Fibroblast of lung (primary cell): ENCODE measurements at regions not wholly inside any gene's neighbourhood (a gene's known extent, or its start where the extent isn't known, plus 50 kb on each side); places are given as distances from the start of the nearest gene placed in this dataset.

Experiments used
- EZH2 ChIP-seq: IDR thresholded peaks from 2 replicates; pipeline ENCODE4 v1.5.1; 2012; ENCODE audit warnings: low read length, control low read depth, mild to moderate bottlenecking; ENCODE audit errors: missing control alignments
- TF ChIP-seq, protein P1 (sequence below), 2 donors: IDR thresholded peaks in 1 of 2; conservative IDR thresholded peaks in 1 of 2; 1 replicate in 1 of 2; 2 replicates in 1 of 2; pipeline ENCODE4 v1.5.1; 2011 to 2012; ENCODE audit warnings: low read length in 2 of 2, control low read depth in 1 of 2, inconsistent platforms in 1 of 2, low read depth in 1 of 2, mild to moderate bottlenecking in 1 of 2

DNA sequence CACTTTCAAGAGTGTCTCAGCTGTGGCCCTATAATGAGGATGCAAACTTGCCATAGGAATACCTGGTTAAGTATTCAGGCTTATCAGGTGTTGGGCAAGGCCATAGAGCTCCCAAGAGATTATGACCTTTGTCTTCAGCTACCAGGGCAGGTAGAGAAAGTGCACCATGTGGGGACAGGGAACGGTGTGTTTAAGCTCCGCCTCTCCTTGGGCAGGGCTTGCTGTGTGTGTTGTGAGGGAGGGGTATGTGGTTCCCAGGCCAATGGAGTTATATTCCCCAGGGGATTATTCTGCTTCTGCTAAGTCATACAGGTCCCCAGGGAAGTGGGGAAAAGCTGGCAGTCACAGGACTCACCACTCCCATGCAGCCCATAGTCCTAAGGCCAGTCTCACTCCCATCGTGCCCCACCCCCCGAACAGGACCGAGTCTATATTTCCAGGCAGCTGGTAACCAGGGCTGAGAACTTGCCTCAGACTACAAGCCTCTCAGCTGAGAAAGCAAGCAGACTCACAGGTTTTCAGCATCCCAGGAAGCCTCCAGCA, 660.2 kb downstream of the HTR1B start:
- TF ChIP-seq, protein P1, sequence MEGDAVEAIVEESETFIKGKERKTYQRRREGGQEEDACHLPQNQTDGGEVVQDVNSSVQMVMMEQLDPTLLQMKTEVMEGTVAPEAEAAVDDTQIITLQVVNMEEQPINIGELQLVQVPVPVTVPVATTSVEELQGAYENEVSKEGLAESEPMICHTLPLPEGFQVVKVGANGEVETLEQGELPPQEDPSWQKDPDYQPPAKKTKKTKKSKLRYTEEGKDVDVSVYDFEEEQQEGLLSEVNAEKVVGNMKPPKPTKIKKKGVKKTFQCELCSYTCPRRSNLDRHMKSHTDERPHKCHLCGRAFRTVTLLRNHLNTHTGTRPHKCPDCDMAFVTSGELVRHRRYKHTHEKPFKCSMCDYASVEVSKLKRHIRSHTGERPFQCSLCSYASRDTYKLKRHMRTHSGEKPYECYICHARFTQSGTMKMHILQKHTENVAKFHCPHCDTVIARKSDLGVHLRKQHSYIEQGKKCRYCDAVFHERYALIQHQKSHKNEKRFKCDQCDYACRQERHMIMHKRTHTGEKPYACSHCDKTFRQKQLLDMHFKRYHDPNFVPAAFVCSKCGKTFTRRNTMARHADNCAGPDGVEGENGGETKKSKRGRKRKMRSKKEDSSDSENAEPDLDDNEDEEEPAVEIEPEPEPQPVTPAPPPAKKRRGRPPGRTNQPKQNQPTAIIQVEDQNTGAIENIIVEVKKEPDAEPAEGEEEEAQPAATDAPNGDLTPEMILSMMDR (conservative IDR thresholded peaks at IDR 0.05 in 1 of 2, IDR thresholded peaks at IDR 0.05 in 1 of 2; ENCODE audit: low read depth in 1 of 2, low read length in 2 of 2), result no peak
- TF ChIP-seq EZH2, result no peak
